ENCODE measurements at regions not wholly inside any gene's neighbourhood (a gene's known extent, or its start where the extent isn't known, plus 50 kb on each side); places are given as distances from the start of the nearest gene placed in this dataset.
A peak's percentile ranks its signal among the peaks of the same experiment; 100 is the strongest.

GRCh38 chr16:85971902-85972638 lies 73.1 kb downstream of the IRF8 start:
- H3K27me3 ChIP-seq (ENCODE audit: control insufficient read depth in 1 of 2, insufficient read depth in 2 of 2, low read length in 2 of 2) = no peaks in the 10 kb centered on the region
- H3K36me3 ChIP-seq (ENCODE audit: control insufficient read depth in 1 of 2, insufficient read depth in 2 of 2, low read length in 2 of 2) = no peaks in the 10 kb centered on the region
- H3K4me3 ChIP-seq (ENCODE audit: low read depth in 1 of 2, low read length in 2 of 2) = no peak overlapping the region
- H3K9ac ChIP-seq (ENCODE audit: low read depth in 1 of 2, low read length in 2 of 2) = peak overlapping the region in 1 of 2 donors; percentile 32
- peaks cover 34 to 38% of the 10 kb centered on the region in 2 donors for H3K4me1 ChIP-seq (ENCODE audit: control insufficient read depth in 1 of 2, insufficient read depth in 2 of 2, low read length in 2 of 2)
- no peak overlapping the region for H3K27ac ChIP-seq (ENCODE audit: low read depth, low read length)
- no peaks in the 10 kb centered on the region for H3K9me3 ChIP-seq (ENCODE audit: control insufficient read depth in 1 of 2, low read length in 2 of 2)

- no peaks in the 10 kb centered on the region for H3K27me3 ChIP-seq (ENCODE audit: control insufficient read depth in 1 of 2, insufficient read depth in 2 of 2, low read length in 2 of 2)
- H3K4me3 ChIP-seq (ENCODE audit: low read depth in 1 of 2, low read length in 2 of 2) = peak overlapping the region; percentile 45 to 58
- no peaks in the 10 kb centered on the region for H3K9me3 ChIP-seq (ENCODE audit: control insufficient read depth in 1 of 2, low read length in 2 of 2)
- H3K36me3 ChIP-seq (ENCODE audit: control insufficient read depth in 1 of 2, insufficient read depth in 2 of 2, low read length in 2 of 2) = no peaks in the 10 kb centered on the region
- H3K27ac ChIP-seq (ENCODE audit: low read depth, low read length) = peak overlapping the region; percentile 48
- H3K4me1 ChIP-seq (ENCODE audit: control insufficient read depth in 1 of 2, insufficient read depth in 2 of 2, low read length in 2 of 2) = peaks cover 33 to 37% of the 10 kb centered on the region in 2 donors
- H3K9ac ChIP-seq (ENCODE audit: low read depth in 1 of 2, low read length in 2 of 2) = peak overlapping the region; percentile 34 to 44
These were observed 75.7 kb downstream of the IRF8 start for GRCh38 chr16:85974428-85975375.

DNA sequence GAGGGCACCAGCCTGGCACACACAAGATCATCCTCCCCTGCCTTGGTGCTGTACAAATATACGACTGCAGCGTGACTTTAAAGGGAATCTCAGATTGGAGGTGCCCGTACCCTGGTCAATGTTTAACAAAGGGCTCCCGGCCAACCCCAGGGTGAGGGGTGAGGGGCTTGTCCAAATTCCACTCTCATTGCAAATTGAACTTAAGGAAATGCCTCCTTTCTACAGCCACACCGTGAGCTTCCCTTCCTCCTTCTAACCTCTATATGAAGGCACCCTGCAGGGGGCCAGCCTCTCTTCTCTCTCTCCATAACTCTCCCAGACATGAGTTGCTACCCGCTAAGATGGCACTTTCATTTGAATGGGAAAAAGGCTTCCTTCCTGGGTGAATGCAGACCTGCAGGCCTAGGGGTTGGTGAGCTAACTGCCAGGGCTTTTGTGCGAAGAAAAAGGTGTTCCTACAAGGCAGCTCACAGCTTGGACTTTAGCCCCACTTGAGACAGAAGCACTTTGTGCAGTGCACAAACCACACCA lies 76.6 kb downstream of the IRF8 start:
- no peaks in the 10 kb centered on the region for H3K36me3 ChIP-seq (ENCODE audit: control insufficient read depth in 1 of 2, insufficient read depth in 2 of 2, low read length in 2 of 2)
- peak overlapping the region; percentile 34 to 44 for H3K9ac ChIP-seq (ENCODE audit: low read depth in 1 of 2, low read length in 2 of 2)
- H3K4me3 ChIP-seq (ENCODE audit: low read depth in 1 of 2, low read length in 2 of 2) = peak overlapping the region; percentile 45 to 58
- no peaks in the 10 kb centered on the region for H3K9me3 ChIP-seq (ENCODE audit: control insufficient read depth in 1 of 2, low read length in 2 of 2)
- peaks cover 35 to 40% of the 10 kb centered on the region in 2 donors for H3K4me1 ChIP-seq (ENCODE audit: control insufficient read depth in 1 of 2, insufficient read depth in 2 of 2, low read length in 2 of 2)
- peak overlapping the region; percentile 48 for H3K27ac ChIP-seq (ENCODE audit: low read depth, low read length)
- no peaks in the 10 kb centered on the region for H3K27me3 ChIP-seq (ENCODE audit: control insufficient read depth in 1 of 2, insufficient read depth in 2 of 2, low read length in 2 of 2)

- H3K4me1 ChIP-seq (ENCODE audit: control insufficient read depth in 1 of 2, insufficient read depth in 2 of 2, low read length in 2 of 2) = peaks cover 25 to 40% of the 10 kb centered on the region in 2 donors
- H3K27ac ChIP-seq (ENCODE audit: low read depth, low read length) = no peak overlapping the region
- no peaks in the 10 kb centered on the region for H3K36me3 ChIP-seq (ENCODE audit: control insufficient read depth in 1 of 2, insufficient read depth in 2 of 2, low read length in 2 of 2)
- no peak overlapping the region for H3K9ac ChIP-seq (ENCODE audit: low read depth in 1 of 2, low read length in 2 of 2)
- no peaks in the 10 kb centered on the region for H3K27me3 ChIP-seq (ENCODE audit: control insufficient read depth in 1 of 2, insufficient read depth in 2 of 2, low read length in 2 of 2)
- H3K9me3 ChIP-seq (ENCODE audit: control insufficient read depth in 1 of 2, low read length in 2 of 2) = no peaks in the 10 kb centered on the region
- H3K4me3 ChIP-seq (ENCODE audit: low read depth in 1 of 2, low read length in 2 of 2) = no peak overlapping the region
These were observed 79.4 kb downstream of the IRF8 start for GRCh38 chr16:85978291-85978775.

DNA sequence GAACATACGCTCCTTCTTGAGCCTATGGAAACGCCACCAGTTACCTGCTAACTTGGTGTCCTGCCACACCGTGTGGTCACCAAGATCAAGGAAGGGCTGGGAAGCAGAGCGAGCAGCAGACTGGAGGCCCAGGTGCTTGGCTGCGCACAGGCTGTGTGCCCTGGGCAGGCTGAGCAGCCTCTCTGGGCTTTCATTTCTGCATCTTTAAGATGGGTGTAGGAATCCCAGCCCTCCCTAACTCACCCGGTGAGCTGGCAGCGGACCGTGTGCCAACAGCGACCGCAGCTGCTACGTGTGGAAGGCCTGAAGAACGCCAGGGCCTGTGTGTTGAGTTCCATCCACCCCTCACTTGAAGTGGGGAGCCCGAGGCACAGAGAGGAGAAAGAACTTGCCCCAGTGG lies 80.0 kb downstream of the IRF8 start:
- Histone ChIP-seq H3K4me3 (ENCODE audit: low read depth in 1 of 2, low read length in 2 of 2) (no peak overlapping the region), H3K27me3 (ENCODE audit: control insufficient read depth in 1 of 2, insufficient read depth in 2 of 2, low read length in 2 of 2) (no peaks in the 10 kb centered on the region), H3K4me1 (ENCODE audit: control insufficient read depth in 1 of 2, insufficient read depth in 2 of 2, low read length in 2 of 2) (peaks cover 28 to 40% of the 10 kb centered on the region in 2 donors), H3K27ac (ENCODE audit: low read depth, low read length) (no peak overlapping the region), H3K36me3 (ENCODE audit: control insufficient read depth in 1 of 2, insufficient read depth in 2 of 2, low read length in 2 of 2) (no peaks in the 10 kb centered on the region), H3K9ac (ENCODE audit: low read depth in 1 of 2, low read length in 2 of 2) (no peak overlapping the region), H3K9me3 (ENCODE audit: control insufficient read depth in 1 of 2, low read length in 2 of 2) (no peaks in the 10 kb centered on the region)

GRCh38 chr16:85979605-85980004 lies 80.6 kb downstream of the IRF8 start:
- no peak overlapping the region for H3K27ac ChIP-seq (ENCODE audit: low read depth, low read length)
- no peak overlapping the region for H3K9ac ChIP-seq (ENCODE audit: low read depth in 1 of 2, low read length in 2 of 2)
- no peak overlapping the region for H3K4me3 ChIP-seq (ENCODE audit: low read depth in 1 of 2, low read length in 2 of 2)
- no peaks in the 10 kb centered on the region for H3K9me3 ChIP-seq (ENCODE audit: control insufficient read depth in 1 of 2, low read length in 2 of 2)
- H3K4me1 ChIP-seq (ENCODE audit: control insufficient read depth in 1 of 2, insufficient read depth in 2 of 2, low read length in 2 of 2) = peaks cover 28 to 39% of the 10 kb centered on the region in 2 donors
- H3K27me3 ChIP-seq (ENCODE audit: control insufficient read depth in 1 of 2, insufficient read depth in 2 of 2, low read length in 2 of 2) = no peaks in the 10 kb centered on the region
- no peaks in the 10 kb centered on the region for H3K36me3 ChIP-seq (ENCODE audit: control insufficient read depth in 1 of 2, insufficient read depth in 2 of 2, low read length in 2 of 2)

GRCh38 chr16:85980686-85981085 lies 81.7 kb downstream of the IRF8 start:
- H3K36me3 ChIP-seq (ENCODE audit: control insufficient read depth in 1 of 2, insufficient read depth in 2 of 2, low read length in 2 of 2) = no peaks in the 10 kb centered on the region
- H3K27ac ChIP-seq (ENCODE audit: low read depth, low read length) = no peak overlapping the region
- H3K9me3 ChIP-seq (ENCODE audit: control insufficient read depth in 1 of 2, low read length in 2 of 2) = no peaks in the 10 kb centered on the region
- H3K27me3 ChIP-seq (ENCODE audit: control insufficient read depth in 1 of 2, insufficient read depth in 2 of 2, low read length in 2 of 2) = no peaks in the 10 kb centered on the region
- no peak overlapping the region for H3K4me3 ChIP-seq (ENCODE audit: low read depth in 1 of 2, low read length in 2 of 2)
- no peak overlapping the region for H3K9ac ChIP-seq (ENCODE audit: low read depth in 1 of 2, low read length in 2 of 2)
- peaks cover 27 to 39% of the 10 kb centered on the region in 2 donors for H3K4me1 ChIP-seq (ENCODE audit: control insufficient read depth in 1 of 2, insufficient read depth in 2 of 2, low read length in 2 of 2)

GRCh38 chr16:85981826-85982562 lies 83.0 kb downstream of the IRF8 start:
- H3K4me3 ChIP-seq (ENCODE audit: low read depth in 1 of 2, low read length in 2 of 2) = no peak overlapping the region
- peaks cover 38 to 40% of the 10 kb centered on the region in 2 donors for H3K4me1 ChIP-seq (ENCODE audit: control insufficient read depth in 1 of 2, insufficient read depth in 2 of 2, low read length in 2 of 2)
- no peaks in the 10 kb centered on the region for H3K27me3 ChIP-seq (ENCODE audit: control insufficient read depth in 1 of 2, insufficient read depth in 2 of 2, low read length in 2 of 2)
- no peak overlapping the region for H3K9ac ChIP-seq (ENCODE audit: low read depth in 1 of 2, low read length in 2 of 2)
- H3K36me3 ChIP-seq (ENCODE audit: control insufficient read depth in 1 of 2, insufficient read depth in 2 of 2, low read length in 2 of 2) = no peaks in the 10 kb centered on the region
- no peaks in the 10 kb centered on the region for H3K9me3 ChIP-seq (ENCODE audit: control insufficient read depth in 1 of 2, low read length in 2 of 2)
- no peak overlapping the region for H3K27ac ChIP-seq (ENCODE audit: low read depth, low read length)

DNA sequence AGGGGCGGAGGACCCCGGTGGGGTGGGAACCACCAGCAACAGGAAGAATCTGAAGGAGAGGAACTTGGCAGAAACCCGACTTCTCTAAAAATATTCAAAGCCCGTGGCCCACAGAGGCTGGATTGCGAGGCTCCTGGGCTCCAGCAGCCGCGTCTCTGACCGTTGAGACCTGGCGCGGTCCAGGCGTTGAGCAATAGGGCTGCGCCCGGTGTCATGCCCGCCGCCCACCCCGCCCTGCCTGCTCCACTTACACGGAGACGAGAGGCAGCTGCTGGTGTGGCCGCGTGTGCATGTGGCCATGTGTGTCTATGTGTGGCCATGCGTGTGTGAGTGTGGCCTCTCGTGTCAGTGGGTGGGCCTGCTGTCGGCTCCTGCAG lies 83.6 kb downstream of the IRF8 start:
- Histone ChIP-seq H3K27me3 (ENCODE audit: control insufficient read depth in 1 of 2, insufficient read depth in 2 of 2, low read length in 2 of 2) (no peaks in the 10 kb centered on the region), H3K36me3 (ENCODE audit: control insufficient read depth in 1 of 2, insufficient read depth in 2 of 2, low read length in 2 of 2) (no peaks in the 10 kb centered on the region), H3K27ac (ENCODE audit: low read depth, low read length) (no peak overlapping the region), H3K4me3 (ENCODE audit: low read depth in 1 of 2, low read length in 2 of 2) (no peak overlapping the region), H3K9me3 (ENCODE audit: control insufficient read depth in 1 of 2, low read length in 2 of 2) (no peaks in the 10 kb centered on the region), H3K4me1 (ENCODE audit: control insufficient read depth in 1 of 2, insufficient read depth in 2 of 2, low read length in 2 of 2) (peaks cover 43 to 45% of the 10 kb centered on the region in 2 donors), H3K9ac (ENCODE audit: low read depth in 1 of 2, low read length in 2 of 2) (no peak overlapping the region)
